Hematopoietic multipotent progenitor cell treated with erythropoietin and hydrocortisone succinate and interleukin-3 and kit ligand, for 15 days (in vitro differentiated cells): ENCODE measurements at regions not wholly inside any gene's neighbourhood (a gene's known extent, or its start where the extent isn't known, plus 50 kb on each side); places are given as distances from the start of the nearest gene placed in this dataset.

Experiments used
- DNase-seq: peaks from one replicate; pipeline ENCODE4 v3.0.0-alpha.2; 2015; ENCODE audit warnings: low spot score

DNA sequence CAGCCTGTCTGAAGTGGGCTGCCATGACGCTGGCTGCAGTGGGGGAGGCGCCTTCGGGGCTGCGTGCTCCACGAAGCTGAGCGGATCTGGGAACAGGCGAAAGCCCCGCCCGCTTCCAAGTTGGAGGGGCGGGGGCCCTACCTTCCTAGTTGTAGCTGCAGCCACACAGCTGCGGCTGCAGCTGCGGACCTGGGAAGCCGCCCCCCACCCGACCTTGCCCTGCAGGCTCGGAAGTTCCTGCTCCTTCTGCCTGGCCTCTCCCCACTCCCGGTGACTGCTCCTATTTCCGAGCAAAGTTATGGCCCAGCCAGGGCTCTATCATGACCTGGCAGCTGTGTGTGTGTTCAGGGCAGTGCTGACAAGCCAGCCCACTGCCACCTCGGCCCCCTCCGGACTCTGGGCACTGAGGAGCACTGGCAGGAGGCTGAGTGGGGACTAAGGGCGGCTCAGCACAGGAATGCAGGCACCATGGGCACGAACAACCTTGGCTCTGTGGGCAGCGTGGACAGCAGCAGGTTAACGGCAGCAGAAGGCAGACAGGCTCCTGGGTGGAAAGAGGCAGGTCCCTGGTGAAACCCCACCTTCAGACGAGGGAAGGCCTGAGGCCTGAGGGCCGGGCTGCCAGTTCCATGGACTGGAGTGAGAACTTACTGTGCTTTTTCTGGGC is 352.4 kb upstream of the TMCO5A start:
- no peak for DNase-seq

DNA sequence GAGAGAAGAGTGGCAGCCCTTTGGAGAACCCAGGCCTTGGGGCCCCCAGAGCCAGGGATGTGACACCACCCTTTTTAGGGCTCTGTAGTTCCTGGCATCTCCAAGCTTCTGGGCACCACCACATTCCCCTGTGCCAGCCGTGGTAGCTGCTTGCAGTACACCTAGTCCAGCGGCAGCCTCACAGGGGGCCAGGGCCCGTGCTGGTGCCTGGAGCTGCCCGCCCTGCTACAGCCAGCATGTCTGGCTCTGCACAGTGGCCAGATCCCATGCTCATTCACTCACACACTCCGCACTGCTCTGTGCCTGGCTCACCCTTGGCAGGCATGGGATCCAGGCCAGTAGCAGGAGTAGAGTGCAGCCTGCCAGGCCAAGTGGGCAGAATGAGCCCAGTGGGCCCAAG is 351.6 kb upstream of the TMCO5A start:
- no peak for DNase-seq

DNA sequence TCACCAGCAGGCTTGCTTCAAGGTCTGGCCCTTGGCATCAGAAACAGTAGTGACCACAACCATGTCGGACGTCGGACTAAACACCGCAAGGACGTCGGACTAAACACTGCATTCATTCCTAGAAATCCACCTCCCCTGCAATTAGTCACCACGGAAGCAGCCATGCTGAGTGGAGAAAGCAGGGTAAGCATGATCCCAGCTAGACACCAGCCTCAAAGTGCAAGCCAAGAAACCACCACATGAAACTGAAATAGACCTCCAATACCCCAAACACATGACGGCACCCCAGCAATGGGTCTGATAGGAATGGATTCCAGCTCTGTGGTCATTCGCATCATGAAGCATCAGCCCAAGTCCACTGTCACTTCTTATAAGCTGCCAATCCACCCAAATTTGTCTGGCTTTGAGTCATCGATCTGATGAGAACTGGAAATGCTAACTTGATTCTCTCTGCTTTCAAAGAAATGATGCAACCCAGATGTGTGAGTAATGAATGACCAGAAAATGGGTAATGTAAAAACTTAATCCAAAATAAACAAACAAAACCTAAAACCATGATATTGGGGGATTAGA is 348.3 kb upstream of the TMCO5A start:
- no peak for DNase-seq

DNA sequence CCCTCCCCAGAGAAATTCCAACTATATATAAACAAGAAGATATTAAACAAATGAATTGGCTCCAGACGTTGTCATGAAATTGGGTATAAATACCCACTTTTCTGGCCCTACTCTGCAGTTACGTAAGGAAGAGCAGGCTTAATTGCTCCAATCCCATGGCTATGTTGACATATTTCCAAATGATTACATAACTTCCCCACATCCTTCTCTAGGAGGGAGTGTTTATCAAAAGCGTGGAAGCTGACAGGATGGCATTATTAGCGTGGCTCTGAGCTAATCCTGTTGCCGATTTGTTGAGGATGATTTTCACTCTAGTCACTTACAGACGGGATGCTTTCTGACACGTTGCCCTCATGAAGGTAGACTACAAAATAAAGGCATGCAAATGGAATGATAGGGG is 347.5 kb upstream of the TMCO5A start:
- DNase-seq = no peak

DNA sequence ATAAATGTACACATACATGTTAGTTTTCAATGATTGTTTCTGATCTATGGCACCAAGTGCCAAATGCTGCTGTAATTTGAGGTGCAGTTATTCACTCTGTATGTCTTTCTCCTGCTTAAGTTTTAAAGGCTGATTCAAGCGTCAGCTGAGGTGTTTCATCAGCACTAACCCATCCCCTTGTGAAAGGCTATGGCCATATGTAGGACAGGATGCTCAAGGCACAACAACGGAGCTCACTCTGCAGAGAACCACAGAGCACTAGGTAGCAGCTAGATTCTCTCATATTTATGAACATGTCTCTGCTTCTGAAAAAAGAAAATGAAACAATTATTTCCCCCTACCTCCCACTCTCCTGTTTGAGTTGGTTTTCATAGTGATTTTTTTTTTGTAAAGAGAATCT is 340.0 kb upstream of the TMCO5A start:
- no peak for DNase-seq

DNA sequence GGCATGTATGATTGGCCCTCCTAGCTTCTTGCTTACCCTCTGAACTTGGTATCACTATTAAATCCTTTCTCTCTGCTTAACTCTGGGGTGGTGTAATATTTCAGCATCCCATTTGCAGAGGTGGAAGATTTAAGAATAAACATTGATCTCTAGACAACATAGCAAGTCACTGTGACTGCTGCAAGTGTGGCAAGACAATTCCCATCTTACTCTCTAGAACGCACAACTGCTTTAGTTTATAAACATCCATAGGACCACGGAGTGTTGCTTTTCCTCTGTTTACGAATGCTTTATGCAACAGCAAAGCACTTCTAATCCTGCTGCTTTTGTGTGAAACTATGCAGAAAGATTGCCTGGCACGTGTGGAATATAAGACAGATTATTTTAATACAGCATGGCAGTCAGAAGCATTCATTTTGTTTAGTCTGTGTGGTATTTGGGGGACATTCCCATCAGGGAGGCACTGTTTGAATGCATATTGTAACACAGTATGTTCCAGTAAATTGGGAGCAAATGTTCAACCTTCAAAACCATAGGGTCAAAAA is 338.9 kb upstream of the TMCO5A start:
- DNase-seq = no peak

DNA sequence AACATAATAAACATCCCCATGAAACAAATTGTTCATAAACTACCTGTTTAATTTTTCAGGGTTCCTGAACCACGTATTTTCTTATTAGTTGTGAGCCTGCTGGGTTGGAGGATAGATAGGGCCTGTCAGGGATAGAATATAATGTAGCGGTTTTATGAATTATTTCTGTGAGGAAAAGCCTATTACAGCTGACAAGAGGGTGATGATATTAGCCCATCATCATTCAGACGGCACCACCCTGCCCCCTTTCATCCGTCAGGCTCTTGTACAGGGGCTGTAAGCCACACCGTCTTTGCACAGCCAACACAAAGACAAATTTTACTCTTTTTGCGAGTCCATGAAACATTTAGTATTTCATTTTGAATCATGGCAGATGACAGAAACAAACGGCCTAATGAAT is 335.3 kb upstream of the TMCO5A start:
- no peak for DNase-seq

DNA sequence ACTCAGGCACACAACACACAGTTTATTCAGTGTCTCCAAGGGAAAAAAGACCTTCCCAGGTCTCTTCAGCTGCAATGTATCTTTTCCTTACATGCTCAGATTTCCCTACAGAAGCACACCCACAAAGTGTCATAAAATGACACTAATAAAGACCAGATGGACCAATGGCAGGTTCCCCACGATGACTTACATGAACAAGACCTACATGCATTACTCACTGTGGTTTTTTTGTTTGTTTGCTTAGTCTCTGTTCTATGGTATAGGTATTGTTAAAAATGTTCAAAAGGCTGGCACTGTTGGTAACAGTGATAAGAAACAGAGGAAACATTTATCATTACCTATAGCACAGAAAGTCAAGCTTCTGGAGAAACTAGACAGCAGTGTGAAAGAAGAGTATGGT is 318.2 kb upstream of the TMCO5A start:
- no peak for DNase-seq

DNA sequence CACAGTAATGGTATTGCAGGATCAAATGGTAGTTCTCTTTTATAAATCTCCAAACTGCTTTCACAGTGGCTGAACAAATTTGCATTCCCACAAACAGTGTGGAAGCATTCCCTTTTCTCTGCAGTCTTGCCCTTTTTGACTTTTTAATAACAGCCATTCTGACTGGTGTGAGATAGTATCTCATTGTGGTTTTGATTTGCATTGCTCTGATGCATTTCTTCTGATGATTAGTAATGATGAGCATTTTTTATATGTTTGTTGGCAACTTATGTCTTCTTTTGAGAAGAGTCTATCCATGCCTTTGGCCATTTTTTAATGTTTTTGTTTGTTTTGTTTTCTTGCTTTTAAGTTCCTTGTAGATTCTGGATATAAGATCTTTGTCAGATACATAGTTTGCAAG is 316.1 kb upstream of the TMCO5A start:
- no peak for DNase-seq

DNA sequence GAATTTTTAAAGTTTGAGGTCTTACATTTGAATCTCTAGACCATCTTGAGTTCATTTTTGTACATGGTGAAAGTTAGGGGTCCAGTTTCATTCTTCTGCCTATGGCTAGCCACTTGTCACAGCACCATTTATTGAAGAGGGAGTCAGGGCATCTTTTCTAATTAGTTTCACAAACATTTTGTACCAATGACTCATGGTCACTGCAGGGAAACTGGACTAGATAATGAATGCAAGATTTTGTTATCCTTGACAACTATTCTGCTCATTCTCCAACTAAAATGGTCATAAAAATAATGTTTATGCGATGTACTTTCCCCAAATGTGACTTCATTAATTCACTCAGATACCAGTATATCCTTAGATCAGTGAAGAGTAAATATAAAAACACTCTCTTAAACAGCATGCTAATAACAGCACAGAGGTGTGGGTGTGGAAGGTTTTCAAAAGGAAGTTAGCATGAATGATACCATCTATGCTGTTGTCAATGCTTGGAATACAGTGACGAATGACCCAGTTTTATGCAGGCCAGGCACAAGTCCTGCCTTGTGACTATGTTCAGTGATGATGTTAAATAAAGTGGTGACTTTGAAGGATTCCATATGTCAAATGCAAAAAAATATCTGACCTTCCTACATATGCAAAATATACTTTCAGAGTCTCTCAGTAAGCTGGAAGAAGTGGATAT is 314.9 kb upstream of the TMCO5A start:
- no peak for DNase-seq

DNA sequence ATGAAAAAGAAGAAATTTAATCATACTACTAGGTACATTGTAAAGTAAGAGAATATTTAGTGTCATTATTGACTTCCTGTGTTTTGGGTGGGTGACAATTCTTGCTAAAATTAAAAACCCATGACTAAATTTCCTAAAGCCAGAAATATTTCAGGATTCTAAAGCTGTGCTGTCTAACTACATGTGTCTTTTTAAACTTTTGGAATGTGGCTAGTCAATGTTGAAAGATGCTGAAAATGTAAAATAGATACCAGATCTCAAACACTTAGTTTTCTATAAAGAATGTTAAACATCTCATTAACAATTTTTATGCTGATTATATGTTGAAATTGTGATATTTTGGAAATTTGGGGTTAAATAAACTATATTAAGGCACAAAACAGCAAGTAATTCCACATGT is 308.9 kb upstream of the TMCO5A start:
- DNase-seq = no peak

DNA sequence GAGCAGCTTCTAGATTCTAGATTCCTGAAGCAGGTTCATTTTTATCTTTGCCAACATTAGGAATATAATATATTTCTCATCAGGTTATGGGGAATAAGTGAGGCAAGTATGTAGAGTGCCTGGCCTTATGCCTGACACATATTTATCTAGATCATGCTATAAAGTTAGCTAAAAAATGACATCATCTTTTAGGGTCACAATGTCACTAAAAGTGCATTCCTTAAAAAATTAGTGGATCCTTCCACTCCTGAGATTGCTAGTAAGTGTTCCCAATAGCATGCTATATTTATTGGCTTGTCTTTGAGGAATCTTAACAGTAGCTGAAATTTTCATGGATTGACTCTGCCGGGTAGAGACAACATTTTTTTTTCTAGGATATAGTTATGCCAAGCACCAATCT is 305.9 kb upstream of the TMCO5A start:
- DNase-seq = no peak

DNA sequence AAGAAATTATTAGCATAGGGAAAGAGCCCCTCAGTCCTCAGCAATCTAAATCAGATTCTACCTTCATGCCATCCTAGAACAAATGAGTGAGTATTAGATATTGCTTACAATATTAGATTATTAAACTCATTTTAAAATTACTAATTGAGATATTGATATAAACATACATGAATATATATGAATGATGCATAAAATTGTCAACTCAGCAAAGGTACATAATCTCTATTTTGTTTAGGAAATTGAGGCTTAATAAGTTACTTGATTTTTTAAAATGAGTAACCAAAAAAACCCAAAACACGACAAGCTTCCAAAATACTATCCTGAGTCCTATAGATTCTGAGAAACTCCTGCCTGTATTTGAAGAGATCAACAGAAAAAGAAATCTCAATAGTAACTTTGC is 297.7 kb upstream of the TMCO5A start:
- DNase-seq = no peak

DNA sequence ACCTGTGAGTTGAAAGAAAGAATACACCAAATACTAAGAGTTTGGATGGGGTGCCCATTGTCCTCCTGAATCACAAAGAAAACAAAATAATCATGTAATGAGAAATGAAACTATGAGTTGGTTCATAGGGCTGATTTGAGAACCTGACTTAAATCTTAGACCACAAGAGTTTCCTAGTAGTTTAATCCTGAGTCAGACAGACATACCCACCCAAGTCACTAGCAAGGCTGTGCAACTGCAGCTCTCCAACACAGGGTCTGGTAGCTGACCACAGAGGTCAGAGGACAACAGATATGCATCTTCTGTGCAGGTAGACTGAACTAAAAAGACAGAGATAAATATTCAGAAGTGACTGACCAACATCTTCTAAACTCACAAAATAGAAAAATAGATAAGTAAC is 296.3 kb upstream of the TMCO5A start:
- no peak for DNase-seq

DNA sequence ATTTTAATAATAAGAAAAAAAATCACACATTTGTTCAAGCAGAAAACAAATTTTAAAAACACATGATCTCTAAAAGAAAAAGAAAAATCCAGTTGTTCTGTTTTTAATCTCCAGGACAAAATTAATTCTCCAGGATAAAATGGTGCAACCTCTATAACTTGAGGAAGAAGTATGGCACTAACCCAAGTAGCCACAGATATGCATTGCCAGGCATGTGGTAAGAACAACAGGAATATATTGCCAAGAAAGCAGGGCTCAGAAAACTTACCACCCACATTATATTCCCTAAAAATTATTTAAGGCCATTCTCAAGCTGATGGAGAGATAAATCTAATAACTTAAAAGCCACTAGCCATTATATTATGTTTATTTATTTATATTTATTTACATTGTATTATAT is 295.7 kb upstream of the TMCO5A start:
- DNase-seq = no peak

DNA sequence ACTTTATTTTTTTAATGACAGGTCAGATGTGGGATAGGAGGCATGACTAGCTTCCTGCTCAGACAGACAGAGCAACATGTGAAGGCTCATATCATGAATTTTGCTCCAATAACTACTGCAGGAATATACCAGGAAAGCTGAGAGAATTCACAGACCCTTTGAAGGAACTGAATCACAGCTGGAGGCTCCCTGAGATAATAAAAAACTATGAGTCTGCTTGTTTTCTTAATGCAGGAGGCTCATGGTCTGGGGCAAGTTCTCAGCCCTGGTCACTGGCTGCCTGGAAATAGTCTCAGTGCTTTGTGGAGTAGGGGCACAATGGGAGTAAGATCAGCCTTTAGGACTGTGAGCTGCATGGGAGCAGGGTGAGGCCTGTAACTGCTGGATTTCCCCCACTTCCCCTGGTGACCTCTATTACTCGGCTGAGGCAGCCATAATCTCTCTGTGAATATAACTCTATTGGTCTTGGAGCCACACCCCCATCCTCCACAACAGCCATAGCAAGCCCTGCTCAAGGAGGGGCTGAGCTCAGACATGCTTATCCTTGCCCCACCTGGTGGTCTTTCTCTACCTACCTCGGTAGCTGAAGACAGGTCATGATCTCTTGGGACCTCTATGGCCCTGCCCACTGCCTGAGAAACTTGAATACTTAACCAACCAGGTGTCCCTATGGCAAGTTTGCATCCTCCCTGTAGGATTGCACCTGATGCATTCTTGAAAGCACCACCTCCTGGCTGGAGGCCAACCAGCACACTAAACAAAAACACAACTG is 281.6 kb upstream of the TMCO5A start:
- DNase-seq = no peak

DNA sequence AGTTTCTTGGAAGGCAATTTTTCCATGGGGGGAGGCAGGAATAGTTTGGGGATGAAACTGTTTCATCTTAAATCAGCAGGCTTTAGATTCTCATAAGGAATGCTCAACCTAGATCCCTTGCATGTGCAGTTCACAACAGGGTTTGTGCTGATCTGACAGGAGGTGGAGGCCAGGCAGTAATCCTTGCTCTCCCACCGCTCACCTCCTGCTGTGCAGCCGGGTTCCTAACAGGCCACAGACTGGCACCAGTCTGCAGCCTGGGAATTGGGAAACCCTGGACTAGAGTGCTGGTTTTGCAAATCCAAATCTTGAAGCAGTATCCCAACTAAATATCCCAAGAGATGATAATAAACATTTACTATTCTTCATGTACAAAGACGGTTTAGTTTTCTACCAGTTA is 256.3 kb upstream of the TMCO5A start:
- DNase-seq = no peak

DNA sequence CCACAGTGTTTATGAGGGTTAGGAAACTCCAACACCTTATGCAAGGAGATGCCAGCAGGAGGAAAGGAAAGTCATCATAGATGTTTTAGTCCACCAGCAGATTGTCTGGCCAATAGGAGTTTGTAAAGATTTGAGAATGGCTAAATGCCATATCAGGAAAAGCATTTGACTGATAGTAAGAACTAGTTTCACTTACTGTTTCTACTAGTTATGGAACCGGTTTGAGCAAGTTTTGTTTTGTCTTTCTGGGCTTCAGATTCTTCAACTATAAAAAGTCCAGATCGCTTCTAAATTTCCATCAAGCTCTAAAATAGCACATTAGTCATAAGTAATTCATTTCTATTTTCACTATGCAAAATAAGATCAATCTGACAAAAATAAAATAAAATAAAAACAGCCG is 254.8 kb upstream of the TMCO5A start:
- DNase-seq = no peak

DNA sequence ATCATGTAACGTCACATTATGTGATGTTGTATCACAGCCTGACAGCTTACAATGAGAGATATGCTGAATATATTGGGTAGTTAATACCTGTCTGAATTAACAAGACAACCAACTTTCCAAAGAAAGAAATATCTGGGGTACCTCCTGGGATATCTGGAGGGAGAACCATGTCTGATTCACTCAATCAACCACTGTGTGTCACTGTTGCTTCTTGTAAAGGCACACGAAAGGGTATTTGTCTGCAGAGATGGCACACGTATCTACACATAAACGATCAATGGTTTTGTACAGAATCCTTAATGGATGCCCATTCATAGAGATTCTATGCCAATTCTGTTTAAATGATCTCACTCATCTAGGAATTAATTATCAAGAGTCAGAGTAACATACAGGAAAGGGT is 252.1 kb upstream of the TMCO5A start:
- DNase-seq = no peak

DNA sequence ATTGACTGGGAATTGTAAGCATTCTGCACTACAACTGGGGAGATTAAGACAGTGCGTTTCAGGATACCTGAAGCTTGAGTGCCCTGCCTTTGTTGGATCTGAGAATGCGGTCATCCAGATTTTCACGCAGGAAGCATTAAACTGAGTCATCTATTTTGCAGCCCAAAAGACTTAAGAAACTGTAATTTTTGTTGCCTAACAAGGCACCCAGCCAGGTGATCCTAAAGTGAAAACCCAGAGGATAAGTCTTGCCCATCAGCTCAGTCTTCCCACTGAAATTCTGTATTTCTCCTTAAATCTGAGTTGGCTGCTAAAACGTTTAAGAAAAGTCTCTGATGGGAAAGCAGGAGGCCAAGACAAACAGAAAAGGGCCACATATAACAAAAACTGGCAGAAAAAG is 242.5 kb upstream of the TMCO5A start:
- no peak for DNase-seq

DNA sequence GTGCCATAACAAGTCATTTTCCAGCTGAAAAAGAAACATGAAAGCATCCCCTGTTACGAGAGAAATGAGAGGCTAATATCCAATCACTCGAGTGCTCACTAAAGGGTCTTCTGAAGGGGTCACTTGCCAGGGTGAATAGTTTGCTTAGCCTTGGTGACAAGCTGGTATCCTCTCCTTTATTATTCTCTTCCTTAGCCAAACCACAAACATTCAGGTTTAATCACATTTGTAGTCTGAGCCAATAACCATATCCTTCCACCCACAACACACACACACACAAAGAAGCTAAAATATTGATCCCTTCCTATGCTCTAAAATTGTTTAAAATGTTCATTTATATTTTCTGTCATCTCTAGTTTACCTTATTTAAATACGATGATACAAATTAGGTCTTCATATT is 240.5 kb upstream of the TMCO5A start:
- no peak for DNase-seq

DNA sequence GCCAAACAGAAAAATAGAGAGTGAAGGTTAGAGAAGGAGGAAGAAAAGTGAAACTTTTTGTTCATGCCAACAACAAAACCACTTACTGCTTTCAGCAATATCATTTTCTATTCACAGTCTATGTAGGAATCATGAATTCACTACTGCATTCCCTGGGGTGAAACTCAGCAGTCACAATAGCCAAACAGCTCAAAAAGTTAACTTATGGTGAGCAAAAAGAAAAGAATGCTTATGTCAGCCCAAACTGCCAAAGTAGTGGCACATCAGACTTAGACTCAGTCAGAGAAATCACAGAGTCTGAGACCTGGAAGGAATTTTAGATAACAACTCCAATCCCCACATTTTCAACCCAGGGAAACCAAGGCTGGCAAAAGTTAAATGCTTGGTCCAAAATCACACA is 238.7 kb upstream of the TMCO5A start:
- DNase-seq = no peak

DNA sequence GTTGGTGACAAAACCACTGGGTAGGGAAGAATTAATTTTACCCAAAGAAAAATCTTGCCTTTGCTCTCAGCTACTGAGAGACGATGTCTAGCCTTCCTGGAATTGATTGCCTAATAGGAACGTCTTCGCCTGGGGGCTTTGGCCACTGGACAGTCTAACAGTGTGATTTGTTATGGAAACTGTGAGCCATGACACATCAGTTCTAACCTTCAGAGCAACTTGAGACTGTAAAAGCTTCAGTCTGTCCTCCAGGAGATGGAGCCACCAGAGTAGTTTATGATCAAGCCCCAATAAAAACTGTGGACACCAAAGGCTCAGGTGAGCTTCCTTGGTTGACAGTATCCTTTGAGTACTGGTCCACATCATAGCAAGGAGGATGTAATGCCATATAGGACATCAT is 235.8 kb upstream of the TMCO5A start:
- no peak for DNase-seq
